GM12872 (cell line): ENCODE measurements at regions not wholly inside any gene's neighbourhood (a gene's known extent, or its start where the extent isn't known, plus 50 kb on each side); places are given as distances from the start of the nearest gene placed in this dataset.

ENCODE experiments used
- CTCF ChIP-seq: IDR thresholded peaks from 3 replicates; pipeline ENCODE4 v1.5.1; 2011; ENCODE audit warnings: low read depth, mild to moderate bottlenecking, low read length, moderate library complexity; ENCODE audit not compliant: insufficient read depth

- no peak for TF ChIP-seq CTCF
These were observed 718.0 kb upstream of the MBL2 start for GRCh38 chr10:53490553-53490952.

DNA sequence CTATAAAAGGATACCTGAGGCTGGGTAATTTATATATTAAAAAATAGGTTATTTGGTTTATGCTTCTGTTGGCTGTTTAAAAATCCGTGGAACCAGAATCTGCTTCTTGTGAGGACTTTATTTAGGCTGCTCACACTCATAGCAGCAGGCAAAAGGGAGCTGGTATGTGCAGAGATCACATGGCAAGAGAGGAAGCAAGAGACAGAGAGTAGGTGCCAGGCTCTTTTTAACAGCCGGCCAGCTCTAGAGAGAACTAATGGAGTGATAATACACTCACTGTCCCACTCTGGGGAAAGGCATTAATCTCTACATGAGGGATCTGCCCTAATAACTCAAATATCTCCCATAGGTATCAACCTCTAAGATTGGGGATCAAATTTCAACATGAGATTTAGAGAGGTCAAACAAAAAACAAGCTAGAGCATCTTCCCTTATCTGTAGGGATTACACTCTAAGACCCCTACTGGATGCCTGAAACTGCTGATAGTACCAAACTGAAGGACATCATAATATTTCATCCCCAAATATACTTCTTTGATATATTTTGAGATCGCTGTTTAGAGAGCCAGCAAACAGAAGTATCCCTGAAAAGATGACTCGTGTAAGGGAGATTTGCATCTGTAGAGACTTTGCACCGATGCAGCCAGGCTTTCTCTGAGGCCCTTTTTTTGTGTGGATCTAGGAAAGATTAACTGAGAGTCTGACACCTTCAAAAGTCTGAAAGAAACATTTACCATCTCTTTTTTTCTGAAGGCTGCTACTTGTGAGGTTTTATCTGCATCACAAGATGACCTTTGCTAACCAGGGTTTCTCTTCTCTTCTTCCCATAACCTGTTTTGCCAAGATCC lies 717.0 kb upstream of the MBL2 start:
- no peak for TF ChIP-seq CTCF

- TF ChIP-seq CTCF: no peak
These were observed 714.7 kb upstream of the MBL2 start for GRCh38 chr10:53487019-53487983.

DNA sequence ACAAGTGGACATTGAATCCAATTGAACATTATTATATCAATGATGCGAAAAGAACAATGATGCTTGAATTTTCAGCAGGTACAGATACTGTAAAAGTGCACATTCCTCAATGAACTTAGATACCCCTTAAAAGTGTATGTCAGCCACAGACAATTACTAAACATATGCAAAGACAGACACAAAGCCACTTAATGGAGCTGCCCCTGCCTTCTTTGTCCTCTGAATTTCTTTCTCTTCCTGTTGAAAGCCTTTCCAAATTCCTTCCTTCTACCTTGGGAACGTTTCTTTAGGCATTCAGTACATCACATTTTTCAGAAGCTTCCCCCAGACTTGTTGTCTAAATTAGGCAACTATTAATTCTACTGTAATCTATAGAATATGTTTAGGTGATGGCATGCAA lies 706.8 kb upstream of the MBL2 start:
- TF ChIP-seq CTCF: no peak

GRCh38 chr10:53477313-53477675 lies 704.7 kb upstream of the MBL2 start:
- TF ChIP-seq CTCF: no peak

DNA sequence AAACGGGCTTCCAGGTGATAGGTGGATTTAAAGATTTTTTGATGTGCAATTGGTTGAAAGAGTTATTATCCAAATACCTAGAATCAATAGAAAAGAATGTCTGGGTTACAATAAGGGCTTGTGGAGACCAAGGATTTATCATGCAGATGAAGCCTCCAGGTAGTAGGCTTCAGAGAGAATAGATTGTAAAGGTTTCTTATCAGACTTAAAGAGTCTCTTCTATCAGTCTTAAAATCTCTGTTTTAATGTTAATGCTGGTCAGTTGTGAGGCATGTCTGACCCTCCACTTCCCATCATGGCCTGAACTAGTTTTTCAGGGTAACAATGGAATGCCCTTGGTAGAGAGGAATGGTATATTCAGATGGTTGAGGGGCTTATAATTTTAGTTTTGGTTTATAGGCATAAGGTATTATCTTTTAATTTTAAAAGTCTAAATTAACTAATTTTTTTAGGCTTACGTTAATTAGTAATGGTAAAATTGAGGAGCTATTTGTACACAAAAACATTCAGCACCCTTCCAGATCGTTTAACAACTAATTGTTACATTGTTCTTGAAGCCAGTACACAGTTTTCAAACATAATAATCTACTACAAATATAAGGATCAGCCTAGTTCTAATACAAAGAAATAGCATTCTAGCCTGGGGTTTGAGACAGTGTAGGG lies 704.2 kb upstream of the MBL2 start:
- TF ChIP-seq CTCF: no peak

- TF ChIP-seq CTCF: no peak
These were observed 696.8 kb upstream of the MBL2 start for GRCh38 chr10:53469383-53469782.
